ENCODE measurements at regions not wholly inside any gene's neighbourhood (a gene's known extent, or its start where the extent isn't known, plus 50 kb on each side); places are given as distances from the start of the nearest gene placed in this dataset.

DNA sequence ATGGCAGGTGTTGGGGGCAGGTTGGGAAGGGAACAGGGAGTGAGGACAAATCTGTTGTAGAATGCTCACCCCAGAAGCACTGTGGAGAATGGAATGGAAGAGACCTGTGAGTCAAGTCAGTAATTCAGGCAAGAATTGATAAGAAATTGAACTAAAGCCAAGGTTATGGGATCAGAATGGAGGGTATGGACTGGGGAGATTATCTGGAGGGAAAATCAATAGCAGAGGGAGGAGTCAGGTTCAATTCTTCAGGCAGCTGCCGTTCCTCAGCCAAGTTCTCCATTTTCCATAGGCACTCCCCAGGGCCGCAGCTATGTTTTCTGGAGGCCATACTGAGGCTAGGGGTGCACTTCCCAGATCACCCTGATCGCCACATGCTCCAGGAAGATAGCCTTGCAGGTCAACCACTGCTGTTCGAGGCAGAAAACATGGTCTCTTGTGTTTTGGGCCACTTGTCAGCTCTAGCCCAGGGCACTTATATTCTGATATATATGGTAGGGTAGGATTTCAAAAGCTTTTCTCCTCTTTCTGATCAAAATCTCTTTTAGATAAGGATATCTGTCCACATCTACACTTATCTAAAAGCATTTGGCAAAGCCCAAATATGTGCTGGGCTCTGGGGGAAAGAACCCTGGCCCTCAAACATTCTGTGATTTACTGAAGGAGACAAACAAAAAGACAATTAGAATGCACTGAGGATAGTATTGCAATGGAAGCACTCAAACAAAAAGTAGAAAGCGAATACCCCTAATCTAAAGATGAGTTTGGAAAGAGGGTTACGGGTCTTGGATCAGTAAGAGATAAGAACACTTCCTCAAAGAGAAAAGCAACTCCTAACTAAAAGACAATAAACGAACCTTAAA lies 92.3 kb downstream of the TMEM212 start:
- no peaks in the 10 kb centered on the region for H3K27me3 ChIP-seq
- H3K4me3 ChIP-seq (ENCODE audit: low read depth in 1 of 2, low read length in 1 of 2), result peak overlapping the region in 1 of 2 experiments; percentile 4
- peaks cover 21 to 24% of the 10 kb centered on the region in 2 experiments for H3K4me1 ChIP-seq (ENCODE audit: control insufficient read depth in 1 of 2, insufficient read depth in 1 of 2, low read depth in 1 of 2, low read length in 1 of 2)
- peak overlapping the region; percentile 63 for H3K27ac ChIP-seq
- H3K36me3 ChIP-seq, result no peaks in the 10 kb centered on the region
- H3K9me3 ChIP-seq, result no peaks in the 10 kb centered on the region
- TF ChIP-seq, protein P1, sequence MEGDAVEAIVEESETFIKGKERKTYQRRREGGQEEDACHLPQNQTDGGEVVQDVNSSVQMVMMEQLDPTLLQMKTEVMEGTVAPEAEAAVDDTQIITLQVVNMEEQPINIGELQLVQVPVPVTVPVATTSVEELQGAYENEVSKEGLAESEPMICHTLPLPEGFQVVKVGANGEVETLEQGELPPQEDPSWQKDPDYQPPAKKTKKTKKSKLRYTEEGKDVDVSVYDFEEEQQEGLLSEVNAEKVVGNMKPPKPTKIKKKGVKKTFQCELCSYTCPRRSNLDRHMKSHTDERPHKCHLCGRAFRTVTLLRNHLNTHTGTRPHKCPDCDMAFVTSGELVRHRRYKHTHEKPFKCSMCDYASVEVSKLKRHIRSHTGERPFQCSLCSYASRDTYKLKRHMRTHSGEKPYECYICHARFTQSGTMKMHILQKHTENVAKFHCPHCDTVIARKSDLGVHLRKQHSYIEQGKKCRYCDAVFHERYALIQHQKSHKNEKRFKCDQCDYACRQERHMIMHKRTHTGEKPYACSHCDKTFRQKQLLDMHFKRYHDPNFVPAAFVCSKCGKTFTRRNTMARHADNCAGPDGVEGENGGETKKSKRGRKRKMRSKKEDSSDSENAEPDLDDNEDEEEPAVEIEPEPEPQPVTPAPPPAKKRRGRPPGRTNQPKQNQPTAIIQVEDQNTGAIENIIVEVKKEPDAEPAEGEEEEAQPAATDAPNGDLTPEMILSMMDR (IDR thresholded peaks at IDR 0.05), result no peak

DNA sequence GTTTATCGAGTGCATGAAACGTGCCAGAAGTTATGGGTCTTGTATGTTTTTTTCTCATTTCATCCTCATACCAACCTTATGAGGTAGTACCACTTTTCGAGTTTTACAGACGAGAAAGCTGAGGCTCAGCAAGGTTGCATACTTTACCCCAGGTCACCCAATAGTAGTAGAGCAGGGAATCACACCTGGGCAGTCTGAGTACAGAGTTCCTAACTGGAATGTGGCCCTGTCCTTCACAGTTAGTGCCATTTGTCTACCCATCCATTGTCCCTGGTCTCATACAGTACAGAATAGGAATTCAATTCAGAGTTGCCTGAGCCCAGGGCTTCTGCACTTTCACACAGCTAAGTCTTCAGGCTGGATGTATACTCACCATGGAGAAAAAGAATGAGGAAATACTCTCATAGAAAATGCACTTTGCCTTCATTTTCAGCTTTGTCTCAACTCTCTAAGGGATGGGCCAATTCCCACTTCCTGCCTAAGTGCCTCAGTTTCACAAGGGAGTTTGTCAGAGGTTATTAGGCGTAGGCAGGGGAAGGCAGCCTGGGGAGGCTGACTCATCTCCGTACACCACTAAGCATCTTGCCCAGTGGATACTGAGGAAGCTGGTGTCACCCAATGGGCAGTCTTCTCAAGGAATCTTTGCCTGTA lies 93.2 kb downstream of the TMEM212 start:
- Histone ChIP-seq H3K27ac (peak overlapping the region; percentile 63), H3K9me3 (no peaks in the 10 kb centered on the region), H3K4me3 (ENCODE audit: low read depth in 1 of 2, low read length in 1 of 2) (no peak overlapping the region), H3K27me3 (no peaks in the 10 kb centered on the region), H3K4me1 (ENCODE audit: control insufficient read depth in 1 of 2, insufficient read depth in 1 of 2, low read depth in 1 of 2, low read length in 1 of 2) (peaks cover 21 to 24% of the 10 kb centered on the region in 2 experiments), H3K36me3 (no peaks in the 10 kb centered on the region)
- TF ChIP-seq, protein P1 (IDR thresholded peaks at IDR 0.05), result no peak

DNA sequence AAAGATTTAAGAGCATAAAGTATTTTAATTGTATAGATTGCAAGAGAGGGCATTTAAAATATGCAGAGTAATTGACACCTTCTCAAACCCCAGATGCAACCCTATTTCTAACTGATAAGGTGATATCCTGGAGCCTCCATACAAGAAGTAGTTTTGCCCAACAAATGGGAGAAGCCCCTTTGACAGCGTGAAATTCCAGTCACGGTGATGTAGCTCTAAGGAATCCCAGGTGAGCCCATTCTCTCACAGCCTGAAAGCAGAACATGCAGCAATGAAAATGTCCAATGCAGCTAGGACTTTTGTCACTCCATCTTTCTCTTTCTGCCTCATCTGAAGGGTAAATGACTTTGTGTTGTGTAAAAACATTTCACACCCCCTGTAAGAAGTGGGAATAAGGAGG lies 96.4 kb downstream of the TMEM212 start:
- H3K36me3 ChIP-seq, result no peaks in the 10 kb centered on the region
- no peaks in the 10 kb centered on the region for H3K27me3 ChIP-seq
- H3K27ac ChIP-seq, result no peak overlapping the region
- H3K4me1 ChIP-seq (ENCODE audit: control insufficient read depth in 1 of 2, insufficient read depth in 1 of 2, low read depth in 1 of 2, low read length in 1 of 2), result peaks cover 25 to 27% of the 10 kb centered on the region in 2 experiments
- TF ChIP-seq, protein P1 (IDR thresholded peaks at IDR 0.05), result no peak
- no peaks in the 10 kb centered on the region for H3K9me3 ChIP-seq
- no peak overlapping the region for H3K4me3 ChIP-seq (ENCODE audit: low read depth in 1 of 2, low read length in 1 of 2)

DNA sequence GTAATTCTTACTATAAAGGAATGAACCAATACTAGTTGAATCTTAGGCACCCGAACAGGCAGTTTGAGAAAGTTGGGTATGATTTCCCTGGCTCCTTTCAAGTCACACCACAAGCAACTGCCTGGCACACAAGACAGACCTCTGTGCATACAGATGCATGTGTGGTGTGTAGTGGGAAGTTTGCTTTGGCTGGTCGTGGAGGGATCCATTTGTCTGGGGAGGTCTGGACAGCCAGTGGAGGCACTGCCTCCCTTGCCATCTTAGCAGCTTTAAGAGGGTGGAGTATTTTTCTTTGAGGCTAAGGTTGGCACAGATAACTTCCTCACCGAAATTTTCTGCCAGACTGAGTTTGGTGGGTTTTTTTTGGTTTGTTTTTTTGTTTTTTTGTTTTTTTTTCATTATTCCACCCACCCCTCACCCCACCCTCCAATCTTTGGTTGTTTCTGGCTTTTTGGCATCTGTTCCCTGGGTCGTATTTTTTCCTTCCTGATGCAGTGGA lies 97.1 kb downstream of the TMEM212 start:
- no peaks in the 10 kb centered on the region for H3K36me3 ChIP-seq
- H3K9me3 ChIP-seq, result no peaks in the 10 kb centered on the region
- no peak overlapping the region for H3K4me3 ChIP-seq (ENCODE audit: low read depth in 1 of 2, low read length in 1 of 2)
- TF ChIP-seq, protein P1 (IDR thresholded peaks at IDR 0.05), result no peak
- peaks cover 30 to 33% of the 10 kb centered on the region in 2 experiments for H3K4me1 ChIP-seq (ENCODE audit: control insufficient read depth in 1 of 2, insufficient read depth in 1 of 2, low read depth in 1 of 2, low read length in 1 of 2)
- no peaks in the 10 kb centered on the region for H3K27me3 ChIP-seq
- H3K27ac ChIP-seq, result no peak overlapping the region

DNA sequence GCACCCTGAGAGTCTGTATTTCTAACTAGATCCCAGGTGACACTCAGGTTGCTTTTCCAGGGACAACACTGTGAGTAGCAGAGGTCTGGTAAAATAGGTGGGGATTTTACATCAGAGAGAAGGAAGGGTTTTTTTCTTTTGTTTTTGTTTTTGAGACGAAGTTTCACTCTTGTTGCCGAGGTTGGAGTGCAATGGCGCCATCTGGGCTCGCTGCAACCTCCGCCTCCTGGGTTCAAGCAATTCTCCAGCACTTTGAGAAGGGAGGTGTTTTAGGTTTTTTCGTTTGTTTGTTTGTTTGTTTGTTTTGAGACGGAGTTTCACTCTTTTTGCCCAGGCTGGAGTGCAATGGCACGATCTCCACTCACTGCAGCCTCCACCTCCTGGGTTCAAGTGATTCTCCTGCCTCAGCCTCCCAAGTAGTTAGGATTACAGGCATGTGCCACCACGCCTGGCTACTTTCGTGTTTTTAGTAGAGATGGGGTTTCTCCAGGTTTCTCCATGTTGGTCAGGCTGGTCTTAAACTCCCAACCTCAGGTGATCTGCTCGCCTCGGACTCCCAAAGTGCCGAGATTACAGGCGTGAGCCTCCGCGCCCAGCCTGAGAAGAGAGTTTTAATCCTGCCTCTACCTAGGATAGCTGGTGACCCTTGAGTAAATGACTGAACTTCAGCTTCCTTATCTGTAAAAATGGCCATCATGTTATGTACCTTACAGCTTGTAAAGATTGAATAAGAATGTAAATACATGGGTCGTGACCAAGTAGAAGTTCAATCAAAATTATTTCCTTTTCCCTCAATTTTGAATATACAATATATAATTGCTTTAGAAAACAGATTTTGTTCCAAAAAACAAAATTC lies 95.9 kb upstream of the FNDC3B start:
- Histone ChIP-seq H3K4me1 (ENCODE audit: control insufficient read depth in 1 of 2, insufficient read depth in 1 of 2, low read depth in 1 of 2, low read length in 1 of 2) (peaks cover 14% of the 10 kb centered on the region in 2 experiments), H3K27me3 (no peaks in the 10 kb centered on the region), H3K27ac (no peak overlapping the region), H3K4me3 (ENCODE audit: low read depth in 1 of 2, low read length in 1 of 2) (no peak overlapping the region), H3K9me3 (no peaks in the 10 kb centered on the region), H3K36me3 (no peaks in the 10 kb centered on the region)
- TF ChIP-seq, protein P1 (IDR thresholded peaks at IDR 0.05), result no peak
